ENCODE measurements at regions not wholly inside any gene's neighbourhood (a gene's known extent, or its start where the extent isn't known, plus 50 kb on each side); places are given as distances from the start of the nearest gene placed in this dataset.

DNA sequence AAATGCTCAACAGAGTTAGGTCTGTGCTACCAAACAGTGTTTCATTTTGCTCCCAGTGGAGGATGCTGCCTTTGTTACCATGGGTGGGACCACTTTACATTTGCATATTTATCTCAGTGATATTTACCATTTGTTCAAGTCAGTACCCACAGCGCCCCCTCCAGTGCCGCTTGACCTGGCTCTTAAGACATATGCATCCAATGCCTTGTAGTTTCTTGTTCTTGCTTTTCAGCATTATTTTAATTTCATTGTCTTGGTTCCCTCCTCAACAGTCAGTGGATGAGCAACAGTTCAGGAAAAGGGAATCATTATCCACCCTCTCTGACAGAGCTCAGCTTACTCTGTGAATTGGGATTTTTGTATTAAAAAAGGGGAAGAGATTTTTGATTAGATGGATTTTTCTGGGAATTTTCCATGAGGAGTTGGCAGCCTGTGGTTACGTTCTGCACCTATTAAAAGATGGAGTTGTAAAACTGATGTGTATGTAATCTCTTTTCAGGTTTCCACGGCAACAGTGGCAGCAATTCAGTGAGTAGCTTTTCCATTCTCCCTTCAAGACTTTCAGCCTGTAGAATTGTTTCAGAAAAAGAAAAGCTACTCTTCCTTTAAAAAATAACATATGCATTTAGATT lies 240.5 kb upstream of the DAAM1 start:
- DNase-seq (ENCODE audit: low spot score) = peak; percentile 3

- no peak for DNase-seq (ENCODE audit: low spot score)
Measured at GRCh38 chr14:58950555-58950954, 237.9 kb upstream of the DAAM1 start.

- no peak for DNase-seq (ENCODE audit: low spot score)
Measured at GRCh38 chr14:58951143-58951542, 237.3 kb upstream of the DAAM1 start.

- no peak for DNase-seq (ENCODE audit: low spot score)
Measured at GRCh38 chr14:58954052-58954451, 234.4 kb upstream of the DAAM1 start.

DNA sequence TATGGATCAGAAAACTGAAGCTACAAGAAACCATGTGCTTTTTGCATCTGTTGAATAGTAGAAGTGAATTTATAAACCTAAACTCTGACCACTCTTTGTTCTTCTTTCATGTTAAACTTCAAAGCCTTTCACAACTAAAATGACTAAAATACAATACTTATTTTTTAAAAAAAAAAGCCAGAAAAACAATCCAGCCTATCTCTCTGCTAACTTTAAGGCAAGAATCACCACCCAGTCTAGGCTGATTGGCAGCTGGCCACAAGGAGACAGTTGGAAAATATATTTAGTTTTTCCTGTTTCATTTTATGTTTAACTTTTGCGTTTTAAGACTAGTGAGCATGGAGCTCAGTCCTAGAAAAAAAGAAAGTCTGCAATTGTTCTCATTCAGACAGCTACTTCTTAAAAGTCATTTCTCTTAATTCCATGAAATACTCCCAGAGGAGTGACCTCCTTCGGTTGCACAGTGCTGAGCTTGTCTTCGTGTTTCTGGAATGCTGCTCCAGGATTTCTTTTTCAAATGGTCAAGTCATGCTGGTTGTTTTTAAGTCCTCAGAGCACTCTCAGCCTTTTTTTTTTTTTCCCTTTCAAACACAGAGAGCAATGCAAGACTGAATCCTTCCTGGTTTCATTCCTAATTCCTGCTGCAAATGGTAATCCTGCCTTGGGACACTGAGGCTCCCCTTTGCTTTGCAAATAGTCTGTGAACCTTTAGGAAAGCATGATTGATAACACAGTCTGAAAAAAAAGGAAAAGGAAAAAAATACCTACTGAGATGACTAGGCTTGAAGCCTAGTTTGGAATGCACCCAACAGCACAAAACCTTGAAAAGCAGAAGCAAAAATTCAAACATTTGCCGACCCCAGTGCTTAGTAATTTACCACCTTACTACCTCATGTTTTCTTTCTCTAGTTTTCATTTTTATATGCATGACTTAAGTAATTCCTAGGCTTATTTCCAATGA lies 233.3 kb upstream of the DAAM1 start:
- no peak for DNase-seq (ENCODE audit: low spot score)

DNA sequence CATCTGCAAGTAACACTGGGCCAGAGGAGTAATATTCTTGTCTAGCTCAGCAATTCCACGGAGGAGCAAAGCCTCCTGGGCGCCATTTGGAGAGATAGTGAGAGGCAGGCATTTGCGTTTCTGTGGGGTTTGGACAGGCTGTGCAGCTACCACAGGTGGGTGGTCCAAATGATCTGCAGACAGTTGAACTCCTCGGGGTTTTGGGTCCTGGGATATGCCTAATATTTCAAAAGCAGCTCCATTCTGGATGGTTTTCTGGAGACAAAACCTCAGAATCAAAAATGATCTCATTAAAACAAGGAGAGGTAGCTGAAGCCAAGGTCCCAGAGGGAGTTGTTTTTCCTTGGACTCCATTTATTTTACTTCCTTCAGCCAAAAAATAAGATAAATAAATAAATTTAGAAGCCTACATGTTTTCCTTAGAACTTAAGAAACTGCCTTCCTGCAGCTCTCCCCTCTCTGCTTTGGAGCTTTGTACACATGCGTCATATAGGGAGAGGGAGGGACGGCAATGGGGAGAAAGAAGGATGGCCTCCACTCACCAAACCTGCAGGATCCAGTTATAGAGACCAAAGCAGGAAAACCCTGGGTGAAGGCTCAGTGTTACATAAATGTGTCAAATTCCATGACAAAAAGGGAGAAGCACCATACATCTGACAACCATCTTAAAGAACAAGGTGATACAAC lies 227.3 kb upstream of the DAAM1 start:
- DNase-seq (ENCODE audit: low spot score) = no peak

GRCh38 chr14:58963873-58964597 lies 224.4 kb upstream of the DAAM1 start:
- DNase-seq (ENCODE audit: low spot score) = no peak

DNA sequence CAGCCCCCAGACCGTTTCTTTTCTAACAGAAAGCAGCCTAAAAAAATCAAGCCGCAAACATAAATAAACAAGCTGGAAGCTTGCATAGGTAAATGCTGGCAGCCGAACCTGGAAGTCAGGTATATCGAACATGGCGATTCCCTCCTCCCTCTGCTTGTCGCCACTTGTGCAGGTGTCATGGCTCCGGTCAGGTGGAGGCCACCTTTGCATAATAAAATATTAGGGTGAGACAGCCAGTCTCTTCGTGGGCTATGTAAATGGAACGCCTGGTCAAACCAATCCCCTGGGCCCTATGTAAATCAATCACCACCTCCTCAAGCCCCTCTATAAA lies 223.9 kb upstream of the DAAM1 start:
- no peak for DNase-seq (ENCODE audit: low spot score)

DNA sequence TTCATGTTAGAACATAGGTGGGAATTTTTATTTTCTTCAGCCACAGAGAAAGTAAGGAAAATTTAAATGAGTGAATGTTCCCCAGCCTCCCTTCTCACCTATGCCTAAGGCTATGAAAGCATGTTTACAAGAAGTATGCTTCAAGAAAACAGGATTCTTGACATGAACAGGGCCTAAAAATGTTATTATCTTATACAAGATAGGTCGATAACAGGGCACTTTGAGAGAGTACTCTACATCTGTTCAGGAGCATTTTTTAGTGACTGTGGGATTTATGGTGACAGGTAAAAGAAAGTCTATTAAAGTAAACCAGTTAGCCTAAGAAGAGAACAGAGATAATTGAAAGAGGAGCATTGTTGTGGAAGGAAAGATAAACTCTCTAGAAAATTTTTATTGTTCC lies 222.9 kb upstream of the DAAM1 start:
- DNase-seq (ENCODE audit: low spot score) = no peak

DNA sequence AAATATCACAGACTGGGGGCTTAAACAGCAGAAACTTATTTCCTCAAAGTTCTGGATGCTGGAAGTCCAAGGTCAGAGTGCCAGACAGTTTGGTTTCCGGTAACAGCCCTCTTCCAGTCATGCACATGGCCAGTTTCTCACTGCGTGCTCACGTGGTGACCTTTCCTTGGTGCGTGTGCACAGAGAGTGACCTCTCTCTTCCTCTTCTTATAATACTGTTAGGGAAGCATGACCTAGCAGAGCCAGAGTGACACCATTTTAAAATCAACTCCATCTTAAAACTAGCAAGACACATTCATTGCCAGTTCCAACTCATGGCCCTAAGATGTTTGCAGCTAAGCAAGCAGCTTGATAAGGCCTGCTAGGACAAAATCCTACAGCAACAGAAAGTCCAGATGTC lies 221.5 kb upstream of the DAAM1 start:
- DNase-seq (ENCODE audit: low spot score) = no peak

GRCh38 chr14:58969951-58970751 lies 218.3 kb upstream of the DAAM1 start:
- no peak for DNase-seq (ENCODE audit: low spot score)

DNA sequence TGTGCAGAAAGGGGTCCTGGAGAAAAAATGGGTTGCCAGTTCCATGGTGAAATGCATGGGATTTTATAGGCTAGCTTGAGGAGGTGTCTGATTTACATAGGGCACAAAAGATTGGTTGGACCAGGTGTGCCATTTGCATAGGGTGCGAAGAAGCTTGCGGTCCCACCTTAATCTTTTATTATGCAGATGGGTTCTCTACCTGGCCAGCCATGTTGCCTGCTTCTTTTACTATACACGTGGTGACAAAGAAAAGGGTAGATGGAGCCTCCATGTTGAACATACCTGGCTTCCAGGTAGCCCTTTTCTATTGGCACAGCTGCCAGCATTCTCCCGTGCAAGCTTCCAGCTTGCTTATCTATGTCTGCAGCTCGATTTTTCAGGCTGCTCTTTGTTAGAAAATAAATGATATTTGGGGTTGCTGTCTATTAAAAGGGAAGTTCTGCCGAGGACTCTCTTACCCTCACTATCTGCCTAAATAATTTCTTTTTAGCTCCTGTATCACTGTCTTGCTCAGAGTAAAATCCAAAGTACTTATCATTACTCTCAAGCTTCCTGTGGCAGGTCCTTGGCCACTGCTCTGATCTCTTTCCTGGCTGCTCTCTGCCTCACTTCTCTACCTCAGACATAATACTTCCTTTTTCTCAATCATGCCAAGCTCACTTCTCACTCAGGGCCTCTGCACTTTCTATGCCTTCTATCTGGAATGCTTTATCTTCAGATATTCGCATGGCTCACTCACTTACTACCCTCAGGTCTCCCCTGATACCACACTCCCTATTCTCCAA lies 216.0 kb upstream of the DAAM1 start:
- no peak for DNase-seq (ENCODE audit: low spot score)

GRCh38 chr14:58977366-58977765 lies 211.1 kb upstream of the DAAM1 start:
- no peak for DNase-seq (ENCODE audit: low spot score)

GRCh38 chr14:58978343-58978742 lies 210.1 kb upstream of the DAAM1 start:
- no peak for DNase-seq (ENCODE audit: low spot score)

DNA sequence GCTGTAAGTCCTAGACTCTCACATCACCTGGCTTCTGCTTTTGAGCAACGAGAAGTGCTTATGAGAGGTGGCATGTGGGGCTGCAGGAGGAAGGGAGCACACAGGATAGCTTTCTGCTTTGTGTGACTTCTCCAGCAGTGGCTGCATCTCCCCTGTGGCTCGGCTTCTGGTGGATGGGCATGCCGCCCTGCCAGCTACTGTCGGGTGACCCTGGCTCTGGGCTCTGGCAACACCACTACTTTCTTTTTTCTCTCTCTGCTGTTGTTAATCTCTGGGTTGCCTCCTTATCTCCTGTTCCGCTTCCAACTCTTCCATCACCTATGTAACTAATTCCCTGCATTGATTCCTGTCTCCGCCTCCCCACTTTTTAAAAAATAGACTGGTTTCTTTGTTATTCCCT lies 209.1 kb upstream of the DAAM1 start:
- DNase-seq (ENCODE audit: low spot score) = no peak

GRCh38 chr14:58981840-58982239 lies 206.6 kb upstream of the DAAM1 start:
- no peak for DNase-seq (ENCODE audit: low spot score)

- no peak for DNase-seq (ENCODE audit: low spot score)
Measured at GRCh38 chr14:58985786-58986185, 202.7 kb upstream of the DAAM1 start.

- DNase-seq (ENCODE audit: low spot score) = no peak
Measured at GRCh38 chr14:58987591-58987990, 200.9 kb upstream of the DAAM1 start.

GRCh38 chr14:58992935-58993334 lies 195.5 kb upstream of the DAAM1 start:
- DNase-seq (ENCODE audit: low spot score) = no peak

DNA sequence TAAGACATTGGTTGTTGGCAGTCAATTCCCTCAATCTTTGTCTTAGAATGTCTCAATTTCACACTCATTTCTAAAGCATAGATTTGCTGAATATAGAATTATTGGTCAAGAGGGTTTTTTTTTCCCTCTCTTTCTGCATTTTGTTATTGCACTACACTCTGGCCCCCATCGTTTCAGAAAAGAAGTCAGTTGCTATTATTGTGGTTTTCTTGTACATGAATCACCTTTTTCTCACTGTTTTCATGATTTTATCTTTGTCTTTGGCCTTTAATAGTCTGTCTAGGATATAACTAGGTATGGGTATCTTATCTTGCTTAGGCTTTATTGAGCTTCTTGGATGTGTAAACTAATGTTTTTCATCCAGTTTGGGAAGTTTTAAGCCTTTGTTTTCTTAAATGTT lies 194.3 kb upstream of the DAAM1 start:
- DNase-seq (ENCODE audit: low spot score) = no peak

DNA sequence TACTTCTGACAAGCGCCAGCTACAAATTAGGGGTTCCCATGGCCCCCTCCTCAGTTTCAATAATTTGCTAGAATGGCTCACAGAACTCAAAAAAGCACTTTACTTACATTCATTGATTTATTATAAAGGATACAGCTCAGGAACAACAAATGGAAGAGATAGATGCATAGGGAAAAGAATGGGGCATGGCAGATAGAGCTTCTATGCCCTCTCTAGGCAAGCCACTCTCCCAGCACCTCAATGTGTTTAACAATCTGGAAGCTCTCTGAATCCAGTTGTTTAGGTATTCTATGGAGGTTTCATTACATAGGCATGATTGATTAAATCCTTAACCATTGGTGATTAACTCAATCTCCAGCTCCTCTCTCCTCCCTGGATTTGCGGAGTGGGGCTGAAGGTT lies 184.5 kb upstream of the DAAM1 start:
- DNase-seq (ENCODE audit: low spot score) = no peak
